HG02678 (cell line): ENCODE measurements at regions not wholly inside any gene's neighbourhood (a gene's known extent, or its start where the extent isn't known, plus 50 kb on each side); places are given as distances from the start of the nearest gene placed in this dataset.

Experiments
- ATAC-seq: cut with Tn5 transposase; IDR thresholded peaks from one replicate; pipeline ENCODE4 v1.9.1; 2021; ENCODE audit warnings: mild to moderate bottlenecking, moderate library complexity; ENCODE audit not compliant: unreplicated experiment

DNA sequence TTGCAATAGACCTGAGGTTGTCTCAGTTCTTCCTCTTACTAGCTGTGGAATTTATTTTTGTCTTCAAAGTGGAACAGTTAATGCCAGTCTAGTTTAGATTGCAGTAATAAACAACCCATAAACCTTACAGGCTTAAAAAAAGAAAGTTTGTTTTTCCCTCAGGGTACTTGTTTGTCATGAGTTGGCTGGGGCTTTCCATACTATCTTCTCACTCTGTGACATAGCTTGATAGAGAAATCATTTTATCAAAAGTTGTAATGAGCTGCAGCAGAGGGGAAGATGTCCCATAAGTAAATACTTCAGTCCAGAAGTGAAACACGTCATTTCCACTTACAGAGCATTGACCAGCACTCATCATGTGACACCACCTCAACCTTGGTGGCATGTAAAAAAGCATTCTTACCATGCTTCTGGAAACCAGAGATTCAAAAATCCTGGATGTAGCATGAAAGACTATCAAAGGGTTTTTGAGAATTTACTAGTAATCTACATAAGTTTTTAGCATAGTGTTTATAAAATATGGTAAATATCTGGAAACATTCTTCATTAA lies 62.8 kb upstream of the COL11A1 start:
- ATAC-seq = no peak

DNA sequence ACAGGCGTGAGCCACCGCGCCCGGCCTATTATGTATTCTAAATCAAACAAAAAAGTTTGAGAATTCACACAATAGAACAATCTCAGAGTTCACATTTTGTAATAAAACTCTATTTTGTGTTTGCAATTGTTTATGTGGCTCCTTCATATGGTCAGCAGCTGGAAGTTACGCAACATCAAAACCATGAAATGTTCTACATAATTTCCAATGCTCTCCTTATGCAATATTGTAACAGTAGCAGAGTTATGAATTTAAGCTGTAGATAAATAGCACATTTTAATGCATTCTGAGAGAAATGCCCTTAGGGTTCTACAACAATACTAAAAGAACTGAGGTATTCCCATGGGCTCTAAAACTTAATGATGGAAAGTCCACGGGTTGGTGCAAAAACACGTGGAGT lies 62.3 kb upstream of the COL11A1 start:
- no peak for ATAC-seq

DNA sequence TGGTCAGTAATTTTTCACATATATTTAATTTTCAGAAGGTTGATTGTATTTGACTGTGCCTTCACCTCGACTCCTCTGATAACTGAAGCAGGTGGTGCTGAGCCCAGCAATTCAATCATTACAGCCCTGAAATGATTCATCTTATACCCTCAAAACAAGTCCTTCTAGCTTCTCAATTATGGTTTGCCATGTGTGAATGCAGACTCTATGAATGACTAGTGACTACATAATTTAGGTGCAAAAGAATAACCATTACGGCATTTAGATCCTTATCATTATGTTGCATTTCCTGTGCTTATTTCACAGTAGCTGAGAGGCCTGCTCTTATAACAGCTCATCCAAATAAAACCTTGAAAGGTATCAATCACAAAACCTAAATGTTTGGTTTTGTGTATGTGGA lies 54.0 kb upstream of the COL11A1 start:
- ATAC-seq = no peak

DNA sequence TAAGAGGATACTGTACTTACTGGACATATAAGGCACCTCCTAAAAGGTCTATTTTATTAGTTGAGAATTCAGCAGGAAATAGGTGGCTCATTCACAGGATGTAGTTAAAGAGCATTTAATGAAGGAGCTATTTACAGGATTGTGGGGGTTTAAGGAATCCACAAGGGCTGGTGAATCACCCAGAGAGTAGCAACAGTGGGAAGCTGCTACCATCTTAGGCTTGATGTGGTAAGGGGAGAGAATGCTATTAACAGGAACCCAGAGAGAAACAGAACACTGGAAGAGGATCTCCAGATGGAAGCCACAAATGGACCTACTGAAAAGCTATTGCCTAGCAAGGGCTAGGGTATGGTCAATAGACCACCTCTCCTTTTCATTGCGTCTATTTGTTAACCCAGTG lies 52.0 kb upstream of the COL11A1 start:
- no peak for ATAC-seq
